GM13976 (cell line): ENCODE measurements at regions not wholly inside any gene's neighbourhood (a gene's known extent, or its start where the extent isn't known, plus 50 kb on each side); places are given as distances from the start of the nearest gene placed in this dataset.

Source experiments
- DNase-seq: peaks from one replicate; pipeline ENCODE4 v3.0.0; 2012; ENCODE audit warnings: low spot score
- in situ Hi-C: fragments of 300-500 bp; cut with MboI; formaldehyde crosslinking; loops from one replicate; pipeline ENCODE4 v1.12.0; 2022; ENCODE audit warnings: low sequenced_read_pairs, mixed read lengths, inconsistent platforms; ENCODE audit not compliant: unreplicated experiment
- TF ChIP-seq, protein P1 (sequence below): IDR thresholded peaks from 2 replicates; pipeline ENCODE4 v1.5.1; 2012; ENCODE audit warnings: borderline replicate concordance, mild to moderate bottlenecking; ENCODE audit not compliant: insufficient read depth; ENCODE audit errors: extremely low read depth, missing control alignments, control extremely low read depth

DNA sequence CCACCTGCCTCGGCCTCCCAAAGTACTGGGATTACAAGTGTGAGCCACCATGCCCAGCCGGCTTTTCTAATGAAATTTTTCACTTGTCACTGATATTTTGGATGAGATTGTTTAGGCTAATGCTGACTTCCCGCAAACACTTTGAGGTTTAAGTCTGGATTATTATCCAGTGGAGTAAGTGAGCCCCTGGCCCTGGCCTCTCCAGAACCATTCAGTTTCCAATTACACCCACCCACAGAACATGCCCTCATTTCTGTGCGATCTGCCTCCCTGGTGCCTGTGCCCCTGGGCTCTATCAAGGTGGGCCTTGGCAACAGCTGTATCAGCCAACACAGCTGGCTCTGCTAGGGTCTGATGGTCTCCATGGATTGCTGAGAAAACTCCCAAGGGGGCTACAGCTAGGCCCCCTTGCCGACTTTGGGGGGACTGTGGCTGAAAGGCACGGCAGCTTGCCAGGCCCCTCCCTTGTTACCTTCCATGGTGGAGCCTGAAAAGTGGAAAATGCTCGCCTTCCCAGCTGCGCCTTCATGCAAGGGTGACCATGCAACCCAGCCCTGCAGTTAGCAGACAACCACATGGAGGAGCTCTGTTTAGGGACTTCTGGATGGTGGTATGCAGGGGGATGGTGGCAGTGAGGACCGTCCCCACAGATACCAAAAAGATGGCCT lies 288.9 kb downstream of the FAM43A start:
- TF ChIP-seq, protein P1, sequence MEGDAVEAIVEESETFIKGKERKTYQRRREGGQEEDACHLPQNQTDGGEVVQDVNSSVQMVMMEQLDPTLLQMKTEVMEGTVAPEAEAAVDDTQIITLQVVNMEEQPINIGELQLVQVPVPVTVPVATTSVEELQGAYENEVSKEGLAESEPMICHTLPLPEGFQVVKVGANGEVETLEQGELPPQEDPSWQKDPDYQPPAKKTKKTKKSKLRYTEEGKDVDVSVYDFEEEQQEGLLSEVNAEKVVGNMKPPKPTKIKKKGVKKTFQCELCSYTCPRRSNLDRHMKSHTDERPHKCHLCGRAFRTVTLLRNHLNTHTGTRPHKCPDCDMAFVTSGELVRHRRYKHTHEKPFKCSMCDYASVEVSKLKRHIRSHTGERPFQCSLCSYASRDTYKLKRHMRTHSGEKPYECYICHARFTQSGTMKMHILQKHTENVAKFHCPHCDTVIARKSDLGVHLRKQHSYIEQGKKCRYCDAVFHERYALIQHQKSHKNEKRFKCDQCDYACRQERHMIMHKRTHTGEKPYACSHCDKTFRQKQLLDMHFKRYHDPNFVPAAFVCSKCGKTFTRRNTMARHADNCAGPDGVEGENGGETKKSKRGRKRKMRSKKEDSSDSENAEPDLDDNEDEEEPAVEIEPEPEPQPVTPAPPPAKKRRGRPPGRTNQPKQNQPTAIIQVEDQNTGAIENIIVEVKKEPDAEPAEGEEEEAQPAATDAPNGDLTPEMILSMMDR, result no peak
- in situ Hi-C loops, result no loop called here
- DNase-seq, result no peak

DNA sequence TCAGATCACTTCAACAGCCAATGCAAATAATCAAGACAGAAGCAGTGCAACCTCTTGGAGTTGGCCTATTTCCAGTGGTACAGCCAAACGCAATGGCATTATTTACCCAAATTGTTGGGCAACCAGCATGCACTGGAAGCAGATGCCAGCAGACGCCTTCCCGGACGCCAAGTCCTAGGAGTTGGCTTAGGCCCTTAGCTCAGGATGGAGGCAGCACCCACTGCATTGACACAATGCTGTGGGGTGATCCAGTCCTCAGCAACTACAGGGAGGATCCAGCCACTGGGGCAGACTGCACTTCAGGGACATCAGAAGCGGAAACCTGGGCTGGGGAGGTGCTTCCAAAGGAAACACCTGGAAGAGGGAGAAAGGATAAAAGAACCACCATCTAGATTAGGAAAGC lies 290.4 kb downstream of the FAM43A start:
- TF ChIP-seq, protein P1, result no peak
- in situ Hi-C loops, result no loop called here
- no peak for DNase-seq

DNA sequence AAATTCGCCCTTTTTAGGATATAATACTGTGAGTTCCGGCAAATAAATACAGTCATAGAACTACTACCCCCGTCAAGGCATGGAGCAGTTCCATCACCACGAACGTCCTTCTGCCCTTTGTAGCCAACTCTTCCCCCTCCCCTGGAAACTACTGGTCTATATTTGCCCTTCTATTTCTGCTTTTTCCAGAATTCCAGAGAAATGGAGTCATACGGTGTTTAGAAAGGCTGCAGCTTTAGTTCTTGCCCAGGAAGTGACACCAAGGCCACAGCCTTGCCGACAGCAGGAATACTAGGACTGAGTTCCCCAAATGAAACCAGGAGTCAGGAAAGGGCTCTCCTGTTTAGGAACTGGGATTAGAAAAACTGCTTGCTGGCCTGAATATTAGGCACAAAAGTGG lies 291.2 kb downstream of the FAM43A start:
- in situ Hi-C loops, result no loop called here
- no peak for DNase-seq
- TF ChIP-seq, protein P1, result no peak

DNA sequence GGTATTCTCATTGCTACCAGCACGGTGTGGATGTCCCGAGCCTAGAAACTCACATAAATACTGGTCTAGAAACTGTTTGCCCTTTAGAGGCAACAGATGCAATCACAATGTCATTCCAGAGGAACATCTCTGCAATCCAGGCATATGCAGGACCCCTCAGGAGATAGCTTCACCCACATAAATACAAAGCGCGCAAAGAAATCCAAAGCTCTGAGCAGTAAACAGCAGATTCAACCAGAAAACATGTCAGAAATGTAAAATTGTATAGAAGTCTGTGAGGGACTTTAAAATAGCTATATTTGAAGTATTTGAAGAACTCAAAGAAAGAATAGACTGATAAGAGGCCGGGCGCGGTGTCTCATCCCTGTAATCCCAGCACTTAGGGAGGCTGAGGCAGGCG lies 291.7 kb downstream of the FAM43A start:
- TF ChIP-seq, protein P1, result no peak
- in situ Hi-C loops, result no loop called here
- DNase-seq, result no peak

DNA sequence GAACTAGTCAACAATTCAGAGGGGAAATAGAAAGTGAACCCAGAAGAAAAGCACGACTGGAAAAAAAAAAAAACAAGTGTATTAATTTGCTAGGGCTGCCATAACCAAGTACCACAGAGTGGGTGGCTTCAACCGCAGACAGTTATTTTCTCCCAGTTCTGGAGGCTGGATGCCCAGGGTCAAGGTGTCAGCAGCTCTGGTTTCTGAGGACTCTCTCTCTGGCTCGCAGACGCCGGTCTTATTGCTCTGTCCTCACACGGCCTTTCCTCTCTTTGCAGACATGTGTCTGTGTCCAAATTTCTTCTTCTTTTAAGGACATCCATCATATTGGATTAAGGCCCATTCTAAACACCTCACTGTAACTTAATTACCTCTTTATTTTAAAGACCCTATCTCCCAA lies 291.8 kb downstream of the XXYLT1 start:
- in situ Hi-C loops, result no loop called here
- no peak for DNase-seq
- TF ChIP-seq, protein P1, result no peak

DNA sequence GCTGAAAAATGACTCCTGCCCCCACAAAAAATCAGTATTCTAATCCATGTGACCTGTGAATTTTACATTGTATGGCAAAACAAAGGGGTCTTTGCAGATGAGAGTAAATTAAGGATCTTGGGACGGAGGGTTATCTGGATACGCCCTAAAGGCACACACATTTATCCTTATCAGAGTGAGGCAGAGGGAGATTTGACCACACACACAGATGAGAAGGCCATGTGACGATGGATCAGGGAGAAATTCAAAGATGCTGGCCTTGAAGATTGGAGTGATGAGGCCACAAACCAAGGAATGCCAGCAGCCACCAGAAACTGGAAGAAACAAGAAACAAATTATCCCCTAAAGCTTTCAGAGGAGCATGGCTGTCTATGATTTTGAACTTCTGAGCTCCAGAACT lies 288.5 kb downstream of the XXYLT1 start:
- TF ChIP-seq, protein P1, result no peak
- in situ Hi-C loops, result no loop called here
- DNase-seq, result no peak

DNA sequence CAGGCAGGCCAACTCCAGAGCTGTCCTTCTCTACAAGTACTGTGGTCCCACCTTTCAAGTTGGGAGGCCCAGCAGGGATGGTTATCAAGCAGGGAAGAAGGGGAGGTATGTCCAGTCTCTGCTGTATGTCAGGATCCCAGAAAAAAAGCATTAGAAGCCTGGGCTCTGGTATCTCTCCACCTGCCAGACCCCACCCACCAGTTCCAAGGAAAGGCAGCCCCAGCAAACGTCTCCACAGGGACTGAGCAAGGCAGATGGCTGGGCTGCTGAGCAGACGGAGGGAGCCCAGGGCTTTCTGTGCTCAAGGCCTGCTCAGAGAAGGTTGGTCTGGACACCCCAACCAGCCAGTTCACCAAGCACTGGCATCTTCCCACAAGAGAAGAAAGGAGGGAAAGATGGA lies 287.8 kb downstream of the XXYLT1 start:
- in situ Hi-C loops, result no loop called here
- no peak for DNase-seq
- TF ChIP-seq, protein P1, result no peak
